HG02970 (cell line): ENCODE measurements at regions not wholly inside any gene's neighbourhood (a gene's known extent, or its start where the extent isn't known, plus 50 kb on each side); places are given as distances from the start of the nearest gene placed in this dataset.

Experiments
- ATAC-seq: cut with Tn5 transposase; IDR thresholded peaks from one replicate; pipeline ENCODE4 v1.9.1; 2021; ENCODE audit warnings: mild to moderate bottlenecking, moderate library complexity, moderate number of reproducible peaks; ENCODE audit not compliant: unreplicated experiment, low FRiP score

DNA sequence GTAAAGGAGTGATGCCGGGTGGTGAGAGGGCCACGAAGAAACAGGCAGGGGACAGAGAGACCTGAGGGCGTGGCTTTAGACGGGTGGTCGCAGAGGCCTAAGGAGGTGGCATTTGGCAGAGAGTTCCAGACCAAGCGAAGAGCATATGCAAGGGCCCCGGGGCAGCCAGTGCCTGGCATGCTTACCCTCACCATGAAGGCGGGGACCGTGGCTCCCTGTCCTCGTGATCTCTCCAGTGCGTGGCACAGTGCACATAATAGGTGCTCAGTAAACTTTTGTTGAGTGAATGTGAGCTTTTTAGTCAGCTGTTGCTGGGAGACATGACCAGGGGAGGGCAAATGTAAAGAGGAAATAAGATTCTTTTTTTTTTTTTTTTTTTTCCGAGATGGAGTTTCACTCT lies 245.6 kb upstream of the GSE1 start:
- ATAC-seq = no peak

DNA sequence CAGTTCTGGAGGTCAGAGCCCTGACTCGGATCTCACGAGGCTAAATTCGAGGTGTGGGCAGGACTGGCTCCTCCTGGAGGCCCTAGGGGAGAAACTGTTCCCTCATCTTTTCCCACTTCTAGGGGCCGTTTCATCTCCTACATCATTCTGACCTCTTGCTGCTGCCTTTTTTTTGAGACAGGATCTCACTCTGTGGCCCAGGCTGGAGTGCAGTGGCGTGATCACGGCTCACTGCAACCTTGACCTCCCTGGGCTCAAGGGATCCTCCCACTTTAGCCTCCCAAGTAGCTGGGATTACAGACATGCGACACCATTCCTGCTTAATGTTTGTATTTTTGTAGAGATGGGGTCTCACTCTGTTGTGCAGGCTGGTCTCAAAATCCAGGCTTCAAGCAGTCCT lies 244.1 kb upstream of the GSE1 start:
- no peak for ATAC-seq

GRCh38 chr16:85369741-85370528 lies 243.2 kb upstream of the GSE1 start:
- no peak for ATAC-seq

DNA sequence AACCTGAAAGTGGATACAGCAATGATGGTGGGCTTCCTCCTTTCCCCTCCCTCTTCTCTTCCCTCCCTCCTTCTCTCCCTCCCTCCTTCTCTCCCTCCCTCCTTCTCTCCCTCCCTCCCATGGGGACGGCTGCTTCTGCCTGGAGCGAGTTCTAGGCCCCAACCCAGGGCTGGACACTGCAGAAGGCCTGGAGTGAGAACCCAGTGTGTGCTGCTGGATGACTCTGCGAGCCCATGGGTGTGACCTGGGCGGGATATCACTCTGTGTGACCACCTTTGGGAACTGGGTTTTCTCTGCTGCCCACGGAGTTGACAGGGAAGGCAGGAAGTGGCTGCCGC lies 242.6 kb upstream of the GSE1 start:
- ATAC-seq = no peak

DNA sequence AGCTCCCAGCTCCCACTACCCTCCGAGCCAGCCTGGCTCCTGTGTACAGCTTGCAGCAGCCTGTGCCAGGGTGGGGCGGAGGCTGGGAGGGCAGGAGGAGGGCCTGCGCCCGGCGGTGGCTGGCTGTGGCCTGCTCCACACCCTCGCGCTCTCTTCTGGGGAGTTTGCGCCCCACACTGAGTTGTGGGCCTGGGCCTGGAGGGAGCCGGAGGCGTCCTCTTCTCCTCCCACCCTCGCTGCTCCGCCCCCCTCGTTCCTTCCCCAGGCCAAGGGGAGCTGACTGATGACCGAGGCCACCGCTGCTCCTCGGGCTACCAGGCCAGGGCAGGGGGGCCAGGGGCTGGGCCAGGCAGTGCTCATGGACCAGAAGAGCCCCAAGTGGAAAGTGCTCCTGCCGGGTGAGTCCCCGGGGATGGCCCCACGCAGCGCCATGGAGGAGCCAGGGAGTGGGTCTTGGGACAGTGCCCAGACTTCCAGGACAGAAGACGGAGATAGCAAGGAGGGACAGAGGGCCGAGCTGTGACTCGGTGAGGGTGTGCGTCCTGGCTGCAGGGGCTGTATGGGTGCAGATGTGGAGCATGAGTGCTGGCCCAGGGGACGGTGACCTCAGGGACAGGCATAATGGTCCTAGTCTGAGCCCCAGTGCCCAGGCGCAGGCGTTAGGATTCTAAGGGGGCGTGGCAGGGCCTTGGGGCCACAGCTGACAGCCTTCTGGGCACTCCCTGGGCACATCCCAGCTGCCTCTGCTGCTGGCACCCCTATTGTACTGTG lies 242.1 kb upstream of the GSE1 start:
- no peak for ATAC-seq

GRCh38 chr16:85371948-85372347 lies 241.2 kb upstream of the GSE1 start:
- ATAC-seq = no peak

GRCh38 chr16:85372627-85373372 lies 240.3 kb upstream of the GSE1 start:
- no peak for ATAC-seq

GRCh38 chr16:85373741-85374570 lies 239.2 kb upstream of the GSE1 start:
- no peak for ATAC-seq

- no peak for ATAC-seq
These were observed 238.6 kb upstream of the GSE1 start for GRCh38 chr16:85374571-85374872.

- no peak for ATAC-seq
These were observed 237.8 kb upstream of the GSE1 start for GRCh38 chr16:85375282-85375681.

DNA sequence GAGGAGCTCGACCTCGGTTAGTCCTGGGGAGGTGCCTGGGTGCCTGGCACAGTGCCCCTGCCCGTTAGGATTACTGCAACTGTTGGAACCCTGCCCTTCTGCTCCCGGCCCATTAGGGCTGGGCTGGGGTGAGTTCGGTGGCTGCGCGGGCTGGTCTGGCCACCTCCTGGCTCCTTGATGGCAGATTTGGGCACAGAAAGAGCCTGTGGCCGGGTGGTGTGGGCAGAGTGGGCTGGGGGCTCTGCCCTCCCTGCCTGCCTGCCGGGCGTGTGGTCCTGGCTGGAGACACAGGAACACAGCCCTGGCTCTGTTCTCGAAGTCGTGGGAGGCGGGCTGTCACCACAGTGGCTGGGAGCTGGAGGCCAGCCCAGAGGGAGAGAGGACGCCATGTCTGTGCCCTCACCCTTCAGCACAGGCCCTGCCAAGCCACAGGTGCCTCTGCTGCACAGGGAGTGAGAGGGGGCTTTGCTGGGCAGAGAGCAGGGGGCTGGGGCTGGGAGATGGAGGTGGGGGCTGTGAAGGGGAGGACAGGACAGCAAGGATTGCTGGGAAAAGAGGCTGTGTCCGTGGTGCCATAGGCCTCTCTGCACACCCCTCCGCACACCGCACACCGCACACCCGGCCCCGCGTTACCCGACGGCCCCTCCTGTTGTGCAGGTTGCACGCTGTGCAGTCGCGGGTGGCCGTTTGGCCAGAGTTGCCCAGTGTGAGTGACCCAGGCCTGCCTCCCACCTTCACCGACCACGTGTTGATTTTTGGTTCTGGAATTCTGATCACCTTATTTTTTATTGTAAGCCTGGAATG lies 236.6 kb upstream of the GSE1 start:
- no peak for ATAC-seq

DNA sequence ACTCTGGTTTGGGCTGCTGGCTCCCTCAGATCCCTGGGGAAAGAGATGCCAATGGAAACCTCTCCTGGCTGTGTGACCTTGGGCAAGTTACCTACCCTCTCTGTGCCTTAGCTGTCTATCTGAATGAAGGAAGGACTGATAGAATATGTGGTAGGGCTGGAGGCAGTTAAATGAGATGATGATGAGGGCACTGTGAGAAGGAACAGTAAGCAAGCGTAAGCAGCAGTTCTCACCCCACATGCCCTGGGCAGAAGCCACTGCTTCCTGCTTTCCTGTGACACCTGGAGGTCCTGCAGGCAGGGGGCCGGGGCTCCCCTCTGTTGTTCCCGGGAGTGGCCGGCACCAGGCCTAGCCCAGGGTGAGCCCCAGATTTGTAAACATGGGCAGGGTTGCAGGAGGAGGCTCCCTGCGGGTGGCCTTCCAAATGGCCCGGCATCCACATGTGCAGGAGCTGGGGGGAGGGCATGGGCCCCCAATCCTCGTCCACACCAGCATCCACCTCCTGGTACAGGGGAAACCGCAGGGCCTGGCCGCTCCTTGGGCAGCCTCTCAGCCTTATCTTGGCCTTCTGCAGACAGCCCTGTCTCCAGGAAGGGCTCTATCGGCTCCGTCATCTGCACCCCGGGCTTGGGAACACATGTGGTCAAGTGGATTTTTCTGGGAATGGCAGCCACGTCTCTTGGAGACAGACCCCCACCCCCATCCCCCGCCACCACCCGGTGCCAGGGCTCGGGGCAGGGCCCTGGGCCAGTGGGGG lies 235.6 kb upstream of the GSE1 start:
- no peak for ATAC-seq

DNA sequence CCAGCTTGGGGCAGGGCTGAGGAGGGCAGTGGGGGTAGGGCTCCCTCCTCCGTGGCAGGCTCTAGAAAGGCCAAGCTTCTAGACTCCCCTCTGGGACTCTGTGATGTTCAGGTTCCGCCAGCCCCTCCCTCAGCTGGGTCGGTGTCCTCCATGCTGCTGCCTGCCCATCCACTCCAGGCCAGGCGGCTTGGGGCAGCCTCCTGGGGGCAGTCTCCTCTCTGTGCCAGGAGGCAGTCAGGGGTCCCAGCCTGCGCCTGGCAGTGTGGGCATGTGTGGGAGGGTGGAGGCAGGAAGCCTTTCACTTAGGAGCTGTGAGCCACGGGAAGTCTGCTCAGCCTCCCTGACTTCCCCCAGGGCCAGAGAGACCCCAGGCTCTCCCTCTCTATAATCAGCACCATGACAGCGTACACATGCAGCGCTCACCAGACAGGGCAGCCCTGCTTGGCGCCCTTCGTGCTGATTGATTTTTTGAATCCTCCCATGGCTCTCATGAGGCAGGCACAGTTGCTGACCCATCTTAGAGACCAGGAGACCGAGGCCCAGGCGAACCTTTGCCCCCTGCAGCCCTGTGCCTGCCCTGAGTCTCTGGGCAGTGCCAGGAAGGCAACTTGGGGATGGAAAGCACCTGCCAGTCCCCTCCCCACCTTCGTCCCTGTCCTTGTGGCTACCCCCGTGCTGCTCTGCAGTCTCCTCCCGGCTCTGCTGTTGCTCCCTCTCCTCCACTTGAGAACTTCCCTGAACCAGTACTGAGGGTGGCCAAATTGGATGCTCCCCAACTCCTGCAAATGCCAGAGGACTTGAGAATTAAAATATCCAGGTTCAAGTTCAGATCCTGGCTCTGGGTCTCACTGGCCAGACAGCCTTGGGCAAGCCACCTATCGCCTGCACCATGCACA lies 234.7 kb upstream of the GSE1 start:
- no peak for ATAC-seq

DNA sequence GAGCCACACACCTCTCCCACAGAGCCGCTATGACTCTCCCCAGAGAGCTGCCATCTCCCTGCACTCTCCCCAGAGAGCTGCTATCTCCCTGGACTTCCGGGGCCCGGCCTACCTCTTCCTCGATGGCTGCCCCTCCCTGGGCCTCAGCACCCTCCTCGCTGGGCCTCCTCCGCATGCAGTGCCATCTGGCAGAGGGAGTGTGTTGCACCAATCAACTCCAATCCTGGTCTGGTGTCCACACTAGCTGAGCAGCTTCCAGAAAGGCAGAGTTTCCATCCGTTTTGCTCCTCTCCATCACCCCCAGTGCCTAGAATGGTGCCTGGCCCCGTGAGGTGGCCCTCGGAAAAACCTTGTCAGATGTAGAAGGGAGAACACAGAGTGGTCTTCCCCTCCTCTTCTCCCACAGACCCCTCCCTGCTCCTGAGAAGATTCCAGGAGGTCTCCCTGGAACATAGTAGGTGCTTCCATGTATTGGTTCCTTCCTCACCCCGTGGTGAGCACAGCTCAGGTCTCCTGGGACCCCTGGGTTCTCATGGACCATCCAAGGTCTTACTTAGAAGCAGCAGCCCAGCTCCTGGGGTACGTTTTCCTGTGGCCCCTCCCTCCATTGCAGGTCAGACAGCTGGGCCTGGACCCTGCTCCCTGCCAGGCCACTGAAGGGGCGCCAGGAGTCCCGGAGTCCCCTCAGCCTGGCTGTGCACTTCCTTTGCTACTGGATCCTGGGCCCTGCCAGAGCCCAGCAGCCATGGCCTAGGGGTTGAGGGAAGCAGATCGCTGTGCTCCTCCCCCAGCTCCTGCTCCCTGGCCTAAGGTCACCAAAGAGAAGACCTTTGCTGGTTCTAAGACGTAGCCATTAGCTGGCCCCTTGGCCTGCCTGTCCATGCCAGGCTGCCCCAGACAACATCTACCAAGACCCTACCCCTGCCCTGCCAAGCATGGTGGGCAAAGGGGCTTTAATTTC lies 233.8 kb upstream of the GSE1 start:
- ATAC-seq = no peak

DNA sequence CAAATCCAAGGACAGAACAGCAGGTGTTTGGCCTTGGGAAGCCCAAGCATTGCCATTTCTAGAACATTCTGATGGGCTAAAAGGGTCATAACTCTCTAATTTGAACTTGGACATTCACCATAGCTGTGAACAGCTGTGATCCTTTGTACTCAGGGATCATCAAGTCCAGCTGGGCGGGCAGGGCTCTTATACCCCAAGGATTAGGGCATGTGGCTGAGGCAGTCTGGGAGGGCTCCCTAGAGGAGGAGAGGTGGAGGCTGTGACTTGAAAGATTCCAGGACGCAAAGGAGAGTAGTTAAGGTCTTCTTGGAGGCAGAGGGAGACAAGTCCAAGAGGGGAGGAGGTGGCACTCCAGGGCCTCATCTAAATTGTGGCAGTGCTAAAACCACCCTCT lies 233.1 kb upstream of the GSE1 start:
- no peak for ATAC-seq

DNA sequence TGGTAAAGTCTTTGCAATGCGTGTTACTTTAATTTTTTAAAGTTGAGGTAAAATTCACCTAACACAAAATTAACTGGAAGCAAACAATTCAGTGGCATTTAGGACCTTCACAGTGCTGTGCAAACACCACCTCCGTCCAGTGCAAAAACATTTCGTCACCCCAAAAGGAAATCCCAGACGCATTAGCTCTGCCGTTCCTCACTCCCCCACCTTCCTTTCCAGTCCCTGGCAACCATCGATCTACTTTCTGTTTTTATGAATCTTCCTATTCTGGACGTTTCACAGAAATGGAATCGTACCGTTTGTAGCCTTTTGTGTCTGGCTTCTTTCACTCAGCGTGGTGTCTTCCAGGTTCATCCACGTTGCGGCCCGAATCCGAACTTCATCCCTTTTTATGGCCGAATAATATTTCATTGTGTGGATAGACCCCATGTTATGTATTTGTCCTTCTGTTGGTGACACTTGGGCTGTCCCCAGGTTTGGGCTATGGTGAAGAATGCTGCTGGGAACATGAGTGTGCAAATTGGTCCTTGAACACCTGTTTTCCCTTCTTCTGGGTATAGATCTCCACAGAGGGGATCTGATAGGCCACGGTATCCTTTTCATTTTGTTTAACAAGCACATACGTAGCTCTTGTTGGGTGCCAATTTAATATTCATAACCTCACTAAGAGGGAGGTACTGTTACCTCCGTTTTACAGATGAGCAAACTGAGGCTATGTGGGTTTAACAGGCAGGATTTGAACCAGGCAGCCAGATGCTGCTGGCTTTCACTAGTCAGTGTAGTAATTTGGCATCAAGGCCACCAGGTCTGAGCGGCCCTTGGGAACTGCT lies 232.0 kb upstream of the GSE1 start:
- ATAC-seq = no peak
